ENCODE measurements at regions not wholly inside any gene's neighbourhood (a gene's known extent, or its start where the extent isn't known, plus 50 kb on each side); places are given as distances from the start of the nearest gene placed in this dataset.
"Not testable (repeated sequence)": the region's sequence is repeated elsewhere in the genome, so short reads cannot be mapped to it uniquely, and the experiment has no call there.

DNA sequence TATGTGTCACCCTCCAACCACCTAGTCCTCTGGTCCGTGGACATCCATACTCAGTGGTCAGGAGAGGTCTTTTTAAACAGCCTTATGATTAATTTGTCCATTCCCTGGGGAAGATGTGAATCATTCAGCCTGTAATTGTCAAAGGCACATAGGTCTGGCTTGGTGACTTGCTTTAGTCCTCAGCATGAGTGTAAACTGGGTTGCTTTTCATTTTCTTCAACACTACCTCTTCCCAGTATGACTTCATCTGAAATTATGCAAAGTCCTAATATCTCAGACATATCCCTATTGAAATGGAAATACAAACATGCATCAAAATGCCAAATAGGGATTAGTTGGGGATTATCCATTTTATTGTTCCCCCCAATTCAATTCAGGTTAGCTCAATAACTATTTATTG lies 208.3 kb upstream of the AMOT start:
- no peak for DNase-seq (ENCODE audit: low spot score)

DNA sequence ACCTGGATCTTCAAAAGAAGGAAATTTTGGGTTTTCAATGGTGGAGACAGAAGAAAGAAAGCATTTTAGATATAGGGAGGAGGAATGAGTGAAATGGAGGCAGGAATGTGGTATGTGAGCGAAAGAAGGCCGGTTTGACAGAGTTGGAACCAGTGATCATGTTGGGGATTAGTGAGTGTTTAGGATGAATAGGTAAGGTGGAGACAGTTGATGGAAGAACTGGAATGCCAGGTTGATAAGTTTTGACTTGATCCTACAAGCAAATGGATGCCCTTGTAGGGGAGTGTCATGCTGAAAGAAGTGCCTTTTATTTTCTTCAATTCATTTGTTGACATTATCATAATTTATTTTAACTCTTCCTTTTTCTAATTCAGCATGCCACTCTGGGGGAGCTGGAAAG lies 207.8 kb upstream of the AMOT start:
- no peak for DNase-seq (ENCODE audit: low spot score)

DNA sequence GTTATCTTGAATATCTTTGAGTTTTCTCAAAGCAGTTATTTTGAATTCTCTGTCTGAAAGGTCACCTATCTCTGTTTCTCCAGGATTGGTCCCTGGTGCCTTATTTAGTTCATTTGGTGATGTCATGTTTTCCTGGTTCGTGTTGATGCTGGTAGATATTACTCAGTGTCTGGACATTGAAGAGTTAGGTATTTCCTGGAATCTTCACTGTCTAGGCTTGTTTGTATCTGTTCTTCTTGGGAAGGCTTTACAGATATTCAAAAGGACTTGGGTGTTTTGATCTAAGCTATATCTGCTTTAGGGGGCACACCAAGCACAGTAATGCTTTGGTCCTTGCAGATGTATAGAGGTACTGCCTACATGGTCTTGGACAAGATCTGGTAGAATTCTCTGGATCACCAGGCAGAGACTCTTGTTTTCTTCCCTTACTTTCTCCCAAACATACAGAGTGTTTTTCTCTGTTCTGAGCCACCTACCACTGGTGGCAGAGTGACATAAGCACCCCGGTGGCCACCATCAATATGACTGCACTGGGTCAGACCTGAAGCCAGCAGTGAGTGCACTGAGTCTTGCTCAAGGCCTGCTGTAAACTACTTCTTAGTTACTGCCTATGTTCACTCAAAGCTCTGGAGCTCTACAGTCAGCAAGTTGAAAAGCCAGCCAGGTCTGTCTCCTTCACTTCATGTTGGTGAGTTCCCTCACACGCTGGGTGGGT lies 193.5 kb upstream of the AMOT start:
- DNase-seq (ENCODE audit: low spot score), result no peak

DNA sequence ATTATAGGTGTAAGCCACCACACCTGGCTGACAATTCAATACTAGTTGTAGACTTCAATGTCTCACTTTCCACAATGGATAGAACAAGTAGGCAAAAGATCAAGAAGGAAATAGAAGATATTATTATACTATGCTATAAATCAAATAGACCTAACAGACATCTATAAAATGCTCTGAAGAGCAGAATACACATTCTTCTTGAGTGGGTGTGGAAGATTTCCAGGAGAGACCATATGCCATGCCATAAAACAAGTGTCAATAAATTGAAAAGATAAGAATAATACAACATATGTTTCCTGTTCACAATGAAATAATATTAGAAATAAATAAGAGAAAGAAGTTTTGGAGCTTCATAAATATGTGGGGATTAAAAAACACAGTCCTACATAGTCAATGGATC lies 179.3 kb upstream of the AMOT start:
- DNase-seq (ENCODE audit: low spot score), result no peak

DNA sequence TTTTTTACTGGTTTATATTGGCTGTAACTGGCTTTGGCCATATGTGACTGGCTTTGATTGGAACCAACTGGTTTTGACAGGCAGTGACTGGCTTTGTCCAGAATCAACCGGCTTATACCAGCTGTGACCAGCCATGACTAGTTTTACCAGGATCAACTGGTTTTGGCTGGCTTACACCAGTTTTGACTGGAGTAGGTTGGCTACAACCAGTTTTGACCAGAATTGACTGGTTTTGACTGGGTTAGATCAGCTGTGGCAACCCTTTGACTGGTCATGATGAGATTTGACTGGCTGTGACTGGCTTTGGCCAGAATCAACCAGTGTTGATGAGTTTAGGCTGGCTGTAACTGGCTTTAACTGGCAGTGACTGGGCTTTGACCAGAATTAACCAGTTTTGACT lies 169.2 kb upstream of the AMOT start:
- DNase-seq (ENCODE audit: low spot score), result no peak

DNA sequence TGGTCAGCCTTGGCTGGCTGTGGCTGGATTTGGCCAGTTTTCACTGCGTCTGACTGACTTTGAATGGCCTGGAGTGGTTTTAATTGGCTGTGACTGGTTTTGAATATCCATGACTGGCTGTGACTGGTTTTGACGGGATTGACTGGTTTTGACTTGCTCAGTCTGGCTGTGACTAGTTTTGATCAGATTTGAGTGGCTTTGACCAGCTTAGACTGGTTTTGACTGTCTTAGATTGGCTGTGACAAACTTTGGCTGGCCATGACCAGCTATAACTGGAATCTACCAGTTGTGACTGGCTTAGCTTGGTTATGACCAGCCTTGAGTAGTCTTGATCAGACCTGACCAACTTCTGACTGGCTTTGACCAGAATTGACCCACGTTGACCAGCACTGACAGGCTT lies 168.4 kb upstream of the AMOT start:
- DNase-seq (ENCODE audit: low spot score), result no peak

DNA sequence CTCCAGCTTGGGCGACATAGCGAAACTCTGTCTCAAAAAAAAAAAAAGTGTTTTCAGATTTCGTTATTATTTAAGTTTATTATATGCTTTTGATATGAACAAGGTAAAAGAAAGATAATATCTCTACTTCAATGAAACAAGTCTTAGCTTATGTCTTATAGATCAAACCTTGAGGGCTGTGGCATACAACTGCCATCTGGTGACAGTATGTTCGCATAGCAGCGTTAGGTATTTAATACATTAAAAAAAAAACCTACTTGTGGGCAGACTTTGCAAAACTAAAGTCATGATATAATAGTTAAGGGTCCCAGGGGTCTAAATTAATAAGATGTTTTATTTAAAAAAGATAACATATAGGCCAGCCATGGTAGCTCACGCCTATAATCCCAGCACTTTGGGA lies 161.2 kb upstream of the AMOT start:
- DNase-seq (ENCODE audit: low spot score), result no peak

DNA sequence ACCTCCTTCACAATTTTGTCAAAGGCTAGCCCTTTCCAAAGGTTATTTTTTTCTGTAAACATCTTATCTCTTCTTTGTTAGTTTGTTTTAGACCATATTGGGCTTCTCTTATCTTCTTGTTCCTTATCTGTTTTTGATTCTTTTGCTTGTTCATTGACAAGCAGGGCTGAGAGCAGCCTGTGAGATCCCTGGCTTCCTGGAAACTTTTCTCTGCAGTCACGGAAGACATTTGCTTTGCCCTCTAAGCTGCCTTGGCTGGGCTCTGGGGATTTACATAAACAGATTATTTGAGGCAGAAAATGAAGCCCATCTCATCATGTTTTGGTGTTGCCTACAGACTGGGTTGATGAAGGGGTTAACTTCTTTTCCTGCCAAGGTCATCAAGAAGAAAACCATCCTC lies 157.4 kb upstream of the AMOT start:
- no peak for DNase-seq (ENCODE audit: low spot score)

DNA sequence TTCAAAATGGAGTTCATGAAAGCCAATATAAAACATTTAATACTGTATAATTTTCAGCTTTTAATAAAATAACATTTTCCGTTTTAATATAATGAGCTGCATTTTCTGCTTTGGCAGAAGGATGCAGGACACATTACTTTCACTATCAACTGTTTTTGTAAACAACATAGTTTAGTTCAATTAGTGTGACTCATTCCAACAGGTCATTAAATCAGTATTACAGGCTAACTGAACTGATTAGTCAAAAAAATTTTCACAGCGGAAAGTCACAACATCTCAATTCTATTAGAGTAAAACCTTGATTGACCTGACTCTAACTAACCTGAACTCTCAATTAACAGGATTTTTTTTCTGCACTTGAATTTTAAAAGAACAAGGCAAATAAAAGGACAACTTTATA lies 151.2 kb upstream of the AMOT start:
- no peak for DNase-seq (ENCODE audit: low spot score)

DNA sequence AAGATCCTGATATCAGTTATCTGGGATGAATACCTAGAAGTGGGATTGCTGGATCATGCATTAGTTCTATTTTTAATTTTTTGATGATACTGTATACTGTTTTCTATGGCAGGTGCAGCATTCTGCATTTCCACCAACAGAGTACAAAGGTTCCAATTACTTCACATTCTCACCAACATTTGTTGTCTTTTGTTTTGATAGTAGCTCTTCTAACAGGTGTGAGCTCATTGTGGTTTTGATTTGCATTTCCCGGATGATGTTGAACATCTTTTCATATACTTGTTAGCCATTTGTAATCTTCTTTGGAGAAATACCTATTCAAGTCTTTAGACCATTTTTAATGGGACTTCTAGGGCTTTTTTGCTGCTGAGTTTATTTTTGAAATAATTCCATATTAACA lies 139.2 kb upstream of the AMOT start:
- no peak for DNase-seq (ENCODE audit: low spot score)

DNA sequence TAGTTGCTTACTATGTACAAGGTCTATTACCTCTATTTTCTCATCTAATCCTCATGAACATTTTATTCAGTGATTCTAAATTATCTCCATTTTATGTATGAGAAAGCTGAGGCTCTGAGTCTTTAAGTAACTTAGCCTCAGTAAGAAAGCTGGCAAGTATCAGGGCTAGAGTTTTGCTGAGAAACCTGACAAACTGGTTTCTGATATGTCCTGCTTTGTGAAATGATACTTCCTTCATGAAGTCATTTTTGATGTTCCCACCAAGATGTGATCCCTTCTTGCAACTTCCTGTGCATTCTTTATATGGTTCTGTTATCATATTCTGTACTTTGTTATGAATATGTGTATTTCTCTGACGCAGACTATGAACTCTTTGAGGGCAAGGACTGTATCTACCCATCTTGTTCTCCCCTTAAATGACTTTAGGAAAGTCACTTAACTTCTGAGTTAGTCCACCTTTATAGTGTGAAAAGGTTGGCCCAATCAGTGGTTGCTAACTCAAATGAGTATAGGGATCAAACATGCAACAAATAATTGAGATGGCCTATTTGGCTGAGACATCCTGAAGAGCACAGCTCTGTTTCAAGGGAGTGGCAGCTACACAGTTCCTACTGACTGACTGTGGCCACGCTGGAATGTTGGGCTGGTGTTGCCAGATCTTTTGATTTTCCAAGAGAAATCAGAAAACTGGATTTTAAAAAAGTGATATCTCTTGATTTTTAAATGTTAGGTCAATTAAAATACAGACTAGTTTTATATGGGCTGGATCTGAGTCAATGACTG lies 127.9 kb upstream of the AMOT start:
- no peak for DNase-seq (ENCODE audit: low spot score)

DNA sequence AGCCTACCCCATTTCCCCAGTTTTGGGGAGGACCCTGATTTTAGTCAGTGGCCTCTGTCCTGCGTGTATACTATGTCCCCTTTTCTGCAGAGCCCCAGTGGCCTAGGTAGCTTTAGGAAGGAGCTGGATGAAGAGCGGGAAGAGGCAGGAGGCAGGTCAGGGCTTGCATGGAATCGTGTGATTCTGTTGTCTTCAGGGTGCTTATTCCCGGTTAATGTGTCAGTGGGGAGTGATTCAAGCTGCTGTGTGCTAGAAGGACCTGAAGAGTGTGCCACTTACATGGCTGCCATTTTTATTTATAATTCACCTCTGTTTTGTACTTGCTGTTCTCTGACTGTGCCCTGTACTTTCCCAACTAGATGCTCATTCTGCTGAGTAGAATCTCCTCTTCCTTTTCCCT lies 127.3 kb upstream of the AMOT start:
- DNase-seq (ENCODE audit: low spot score), result no peak

DNA sequence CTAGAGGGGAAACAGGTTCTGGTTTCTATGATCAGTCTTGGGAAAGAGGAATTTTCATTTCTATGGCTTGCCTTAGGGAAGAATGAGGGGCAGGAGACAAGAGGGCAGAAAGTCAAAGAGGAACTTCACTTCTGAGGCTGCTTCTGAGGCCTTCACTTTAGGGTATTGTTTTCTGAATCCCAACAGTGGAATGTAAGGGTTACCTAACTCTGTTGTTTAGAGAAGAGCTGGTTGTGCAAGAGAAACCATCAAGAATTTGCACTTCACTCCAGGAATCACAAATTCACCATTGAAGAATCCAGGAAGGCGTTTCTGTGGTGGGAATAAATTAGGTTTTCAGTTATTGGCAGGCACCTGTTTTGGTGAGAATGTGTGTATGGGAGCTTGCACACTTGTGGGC lies 126.7 kb upstream of the AMOT start:
- DNase-seq (ENCODE audit: low spot score), result no peak

DNA sequence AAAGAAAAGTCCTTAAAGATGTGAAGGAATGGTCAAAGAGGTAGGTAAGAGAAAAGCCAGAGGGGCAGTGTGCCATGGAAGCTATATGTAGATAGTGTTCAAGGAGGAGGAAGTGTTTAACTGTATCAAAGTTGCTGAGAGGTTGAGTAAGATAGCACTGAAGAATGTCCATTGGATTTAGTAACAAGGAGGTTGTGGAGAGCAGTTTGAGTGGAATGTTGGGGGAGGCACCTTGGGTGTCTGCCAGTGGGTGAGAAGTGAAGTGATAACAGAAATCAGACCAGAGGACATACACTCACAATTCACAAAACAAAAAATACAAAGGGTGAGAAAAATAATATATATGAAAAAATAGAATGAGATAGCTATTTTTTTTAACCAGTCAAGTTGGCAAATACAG lies 121.3 kb upstream of the AMOT start:
- DNase-seq (ENCODE audit: low spot score), result no peak

DNA sequence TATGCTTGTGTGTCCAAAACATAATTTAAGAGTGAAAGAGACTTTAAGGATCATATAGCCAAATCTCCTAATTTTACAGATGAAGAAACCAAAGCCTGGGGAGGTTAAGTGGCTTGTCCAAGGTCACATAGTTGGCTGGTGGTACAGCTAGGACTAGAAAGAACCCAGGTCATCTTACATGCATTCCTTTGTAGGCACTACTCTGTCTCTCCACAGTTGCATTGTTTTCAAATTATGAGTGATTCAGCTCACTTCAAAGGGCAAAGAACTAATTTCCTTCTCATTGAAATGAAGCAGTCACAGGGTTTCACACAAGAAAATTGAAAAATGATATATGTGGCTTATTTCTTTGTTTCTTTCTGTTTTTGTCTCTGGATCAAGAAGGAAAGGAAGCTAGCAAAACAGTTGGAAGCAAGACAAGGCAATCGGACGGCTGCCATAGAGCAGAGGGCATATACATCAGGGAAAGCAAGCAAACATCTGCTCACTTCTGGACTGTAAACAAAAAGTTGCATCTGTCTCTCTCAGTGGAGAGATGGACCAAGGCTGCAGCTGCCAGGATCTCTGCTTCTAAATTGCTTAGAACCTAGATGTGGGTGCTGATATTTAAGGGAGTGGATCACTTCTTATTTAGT lies 107.5 kb upstream of the AMOT start:
- DNase-seq (ENCODE audit: low spot score), result no peak

DNA sequence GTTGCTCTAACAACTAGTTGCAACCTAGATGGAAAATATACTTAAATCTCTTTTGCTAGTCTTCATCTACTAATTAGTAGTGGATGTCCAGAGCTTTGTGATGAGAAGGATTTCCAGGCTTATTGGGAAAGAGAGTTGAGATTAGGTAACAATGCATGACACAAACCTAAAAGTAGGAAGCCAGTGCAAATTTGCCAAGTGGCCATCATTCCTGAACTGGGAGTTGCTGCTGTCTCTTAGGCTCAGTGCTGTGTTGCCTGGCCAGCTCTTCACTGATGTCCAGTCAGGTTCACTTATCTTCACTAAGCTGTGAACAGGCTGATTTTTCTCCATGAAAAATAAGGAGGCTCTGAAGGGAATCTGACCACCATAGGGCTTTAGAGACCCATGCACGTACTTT lies 105.6 kb upstream of the AMOT start:
- DNase-seq (ENCODE audit: low spot score), result no peak

DNA sequence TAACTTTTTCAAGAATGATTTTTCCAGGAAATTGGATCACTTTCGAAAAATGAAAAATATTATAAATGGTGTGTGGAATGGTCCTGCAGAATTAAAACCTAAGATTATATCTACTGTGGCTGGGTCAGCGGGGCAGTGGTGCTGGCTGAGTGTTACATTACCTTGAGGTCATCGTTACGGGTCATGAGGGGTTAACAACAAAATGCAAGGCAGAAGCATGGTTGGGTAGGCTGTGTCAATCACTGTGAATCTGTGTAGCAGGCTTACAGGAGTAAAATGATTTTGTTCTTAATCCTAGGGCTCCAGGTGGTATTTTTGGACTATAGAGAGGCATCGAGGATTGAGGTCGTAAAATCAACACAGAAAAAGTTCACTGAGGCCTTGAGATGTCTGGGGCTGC lies 105.2 kb upstream of the AMOT start:
- no peak for DNase-seq (ENCODE audit: low spot score)

DNA sequence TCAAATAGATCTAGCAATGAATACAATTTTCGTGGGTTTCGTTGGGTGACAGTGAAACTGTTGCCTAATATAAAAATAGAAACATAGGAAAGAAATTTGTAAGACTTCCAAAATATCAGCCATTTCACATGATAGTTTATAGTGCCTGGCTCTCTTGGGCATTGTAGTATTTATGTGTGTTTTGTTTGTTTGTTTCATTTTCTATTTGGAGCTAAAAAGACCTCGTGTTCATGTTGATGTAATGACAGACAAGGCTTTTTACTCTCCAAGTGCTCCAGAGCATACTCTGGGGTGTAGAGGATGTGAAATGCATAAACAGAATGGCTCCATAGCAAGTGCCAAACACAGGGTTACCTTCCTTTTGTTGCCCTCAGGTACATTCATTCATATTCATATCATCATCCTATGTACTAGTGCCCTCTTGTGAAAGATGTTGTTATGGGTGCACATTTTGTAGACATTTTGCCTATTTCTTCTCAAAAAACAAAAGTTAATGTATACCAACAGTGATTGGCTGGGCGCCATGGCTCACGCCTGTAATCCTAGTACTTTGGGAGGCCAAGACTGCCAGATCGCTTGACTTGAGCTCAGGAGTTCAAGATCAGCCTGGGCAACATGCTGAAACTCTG lies 100.7 kb upstream of the AMOT start:
- peak; percentile 4 for DNase-seq (ENCODE audit: low spot score)

DNA sequence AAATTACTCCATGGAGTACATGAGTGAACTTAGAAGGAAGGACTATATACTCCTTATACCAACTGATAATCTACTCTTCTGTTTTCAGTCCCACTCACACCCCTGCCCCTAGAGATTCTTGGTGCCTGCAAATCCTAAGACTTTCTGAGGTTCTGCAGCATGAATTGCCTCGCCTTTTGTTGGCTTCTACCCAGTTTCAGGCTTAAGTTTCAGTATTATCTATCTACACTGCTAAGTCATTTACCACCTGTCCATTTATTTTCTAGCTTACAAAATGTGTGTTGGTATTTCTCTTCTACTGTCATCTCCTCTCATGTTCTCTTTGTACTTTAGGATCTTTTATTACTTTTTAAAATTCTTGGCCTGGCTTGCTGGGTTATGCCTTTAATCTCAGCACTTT lies 94.4 kb upstream of the AMOT start:
- DNase-seq (ENCODE audit: low spot score), result no peak

DNA sequence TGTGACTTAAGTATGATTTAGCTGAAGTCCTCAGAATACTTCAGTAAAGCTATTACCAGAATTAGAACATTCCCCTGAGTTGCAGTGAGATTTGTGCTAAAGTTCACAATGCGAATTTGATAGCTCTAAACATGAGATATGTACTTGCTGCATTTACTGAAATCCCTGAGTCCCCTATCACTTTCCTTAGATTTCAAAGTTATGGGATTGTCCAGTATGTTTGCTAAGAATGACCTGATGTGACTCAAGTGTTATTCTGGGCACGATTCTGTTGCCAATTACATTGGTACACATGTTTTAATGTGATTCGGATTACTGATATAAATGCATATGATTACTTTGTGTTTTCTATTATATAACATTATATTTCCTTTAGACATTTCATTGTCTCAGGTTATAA lies 91.3 kb upstream of the AMOT start:
- DNase-seq (ENCODE audit: low spot score), result no peak

DNA sequence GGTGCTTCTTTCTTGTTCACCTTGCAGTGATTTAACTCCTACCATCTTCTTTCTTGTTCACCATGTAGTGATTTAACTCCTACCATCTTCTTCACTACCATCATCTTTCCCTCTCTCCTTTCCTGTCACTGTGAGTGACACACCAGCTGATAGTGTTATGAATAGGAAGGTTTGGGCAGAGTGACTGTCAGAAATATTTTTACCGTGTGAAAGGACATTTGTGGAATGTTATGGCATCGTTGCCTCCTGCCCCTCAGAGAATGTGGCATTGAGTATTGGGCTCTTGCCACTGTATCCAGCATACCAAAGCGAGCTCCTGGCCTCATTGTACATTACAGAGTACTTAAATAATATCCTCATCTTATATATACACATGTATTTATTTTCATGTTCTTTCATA lies 90.8 kb upstream of the AMOT start:
- DNase-seq (ENCODE audit: low spot score), result no peak

DNA sequence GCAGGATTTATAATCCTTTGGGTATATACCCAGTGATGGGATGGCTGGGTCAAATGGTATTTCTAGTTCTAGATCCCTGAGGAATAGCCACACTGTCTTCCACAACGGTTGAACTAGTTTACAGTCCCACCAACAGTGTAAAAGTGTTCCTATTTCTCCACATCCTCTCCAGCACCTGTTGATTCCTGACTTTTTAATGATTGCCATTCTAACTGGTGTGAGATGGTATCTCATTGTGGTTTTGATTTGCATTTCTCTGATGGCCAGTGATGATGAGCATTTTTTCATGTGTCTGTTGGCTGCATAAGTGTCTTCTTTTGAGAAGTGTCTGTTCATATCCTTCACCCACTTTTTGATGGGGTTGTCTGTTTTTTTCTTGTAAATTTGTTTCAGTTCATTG lies 82.8 kb upstream of the AMOT start:
- not testable (repeated sequence) for DNase-seq (ENCODE audit: low spot score)

DNA sequence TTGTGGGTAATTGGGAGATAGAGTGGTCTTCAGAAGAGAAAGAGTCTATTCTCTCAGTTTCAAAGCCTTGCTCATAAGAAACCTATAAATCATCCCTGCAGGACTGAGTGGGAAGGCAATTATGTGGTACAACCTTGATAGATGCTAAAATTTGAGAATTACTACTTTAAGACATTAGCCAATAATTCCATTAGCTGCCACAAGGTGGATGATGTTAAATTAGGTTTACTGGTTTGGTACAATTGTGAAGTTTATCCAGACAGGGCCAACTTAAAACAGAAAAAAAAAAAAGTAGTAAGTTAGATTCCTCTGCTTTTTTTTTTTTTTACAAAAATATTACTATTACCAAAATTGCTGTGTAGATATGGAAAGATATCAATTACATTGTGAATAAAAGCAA lies 73.2 kb upstream of the AMOT start:
- no peak for DNase-seq (ENCODE audit: low spot score)
